T-helper 17 cell (primary cell): ENCODE measurements at regions not wholly inside any gene's neighbourhood (a gene's known extent, or its start where the extent isn't known, plus 50 kb on each side); places are given as distances from the start of the nearest gene placed in this dataset.

ENCODE experiments used
- ATAC-seq: fragments of 150-1000 bp; cut with Tn5 transposase; 2 replicates; pipeline ENCODE4 v1.10.0; 2021; ENCODE audit warnings: mild to moderate bottlenecking, moderate library complexity
- DNase-seq, 3 donors: peaks; one replicate each; pipeline versions ENCODE4 v3.0.0 to v3.0.0-alpha.2; 2020 to 2021
- H3K9me3 ChIP-seq: one replicate; pipeline ENCODE4 v1.7.0; 2013; ENCODE audit warnings: low read length, mild to moderate bottlenecking; ENCODE audit not compliant: control insufficient read depth, poor library complexity, severe bottlenecking
- H3K27ac Mint-ChIP-seq: one replicate; pipeline ENCODE4 v1.8.0; 2022; ENCODE audit warnings: mild to moderate bottlenecking, moderate library complexity, mixed read lengths
- H3K27me3 Mint-ChIP-seq: one replicate; pipeline ENCODE4 v1.8.0; 2022; ENCODE audit warnings: mixed read lengths
- H3K36me3 Mint-ChIP-seq: one replicate; pipeline ENCODE4 v1.8.0; 2022; ENCODE audit warnings: low read depth, mixed read lengths
- H3K4me1 Mint-ChIP-seq: one replicate; pipeline ENCODE4 v1.8.0; 2022; ENCODE audit warnings: mild to moderate bottlenecking, mixed read lengths
- H3K4me3 Mint-ChIP-seq: one replicate; pipeline ENCODE4 v1.8.0; 2022; ENCODE audit warnings: mild to moderate bottlenecking, moderate library complexity, mixed read lengths

DNA sequence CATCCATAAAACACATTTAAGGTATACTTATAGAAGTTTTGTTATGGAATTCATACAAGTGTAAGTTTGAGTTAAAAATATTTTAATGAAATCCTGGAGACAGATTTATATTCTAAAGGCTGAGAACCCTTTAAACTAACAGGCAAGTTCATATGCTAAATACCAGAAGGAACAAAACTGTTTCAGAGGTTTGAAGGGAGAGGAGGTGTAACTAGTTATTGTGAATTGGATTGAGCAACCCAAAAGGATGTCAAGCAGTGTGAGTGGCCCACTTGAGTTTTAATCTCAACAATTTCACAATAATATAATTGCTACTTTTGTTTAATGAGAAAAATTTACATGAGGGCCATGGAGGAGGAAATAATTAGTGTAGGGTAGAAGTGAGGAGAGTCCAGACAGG, 348.5 kb upstream of the ACTBL2 start:
- Mint-ChIP-seq H3K4me1 (no peaks in the 10 kb centered on the region), H3K27me3 (peaks cover 10% of the 10 kb centered on the region), H3K4me3 (no peak overlapping the region), H3K27ac (no peak overlapping the region), H3K36me3 (no peaks in the 10 kb centered on the region)
- H3K9me3 ChIP-seq: no peaks in the 10 kb centered on the region
- ATAC-seq: no peak
- no peak for DNase-seq

DNA sequence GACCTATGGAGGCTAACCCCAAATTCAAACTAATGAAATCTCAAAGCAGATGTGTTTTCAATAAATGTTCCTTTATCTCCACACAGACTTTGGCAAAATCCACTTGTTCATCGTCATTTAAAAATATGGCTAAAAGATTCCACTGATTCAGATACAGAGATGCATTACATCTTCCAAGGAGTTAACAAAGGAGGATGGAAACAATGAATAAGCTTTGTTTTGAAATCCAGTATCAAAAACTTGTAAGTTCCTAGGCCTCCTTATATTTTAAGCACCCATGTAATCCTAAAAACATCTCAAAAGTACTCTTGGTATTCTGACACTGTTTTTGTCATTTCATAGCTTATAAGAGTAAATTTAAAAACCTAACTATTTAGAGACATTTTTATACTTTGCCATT, 345.6 kb upstream of the ACTBL2 start:
- no peaks in the 10 kb centered on the region for H3K9me3 ChIP-seq
- DNase-seq (no peak), ATAC-seq (no peak)
- H3K4me3 Mint-ChIP-seq: no peak overlapping the region
- H3K4me1 Mint-ChIP-seq: no peaks in the 10 kb centered on the region
- no peak overlapping the region for H3K27ac Mint-ChIP-seq
- H3K27me3 Mint-ChIP-seq: peaks cover 22% of the 10 kb centered on the region
- H3K36me3 Mint-ChIP-seq: no peaks in the 10 kb centered on the region

DNA sequence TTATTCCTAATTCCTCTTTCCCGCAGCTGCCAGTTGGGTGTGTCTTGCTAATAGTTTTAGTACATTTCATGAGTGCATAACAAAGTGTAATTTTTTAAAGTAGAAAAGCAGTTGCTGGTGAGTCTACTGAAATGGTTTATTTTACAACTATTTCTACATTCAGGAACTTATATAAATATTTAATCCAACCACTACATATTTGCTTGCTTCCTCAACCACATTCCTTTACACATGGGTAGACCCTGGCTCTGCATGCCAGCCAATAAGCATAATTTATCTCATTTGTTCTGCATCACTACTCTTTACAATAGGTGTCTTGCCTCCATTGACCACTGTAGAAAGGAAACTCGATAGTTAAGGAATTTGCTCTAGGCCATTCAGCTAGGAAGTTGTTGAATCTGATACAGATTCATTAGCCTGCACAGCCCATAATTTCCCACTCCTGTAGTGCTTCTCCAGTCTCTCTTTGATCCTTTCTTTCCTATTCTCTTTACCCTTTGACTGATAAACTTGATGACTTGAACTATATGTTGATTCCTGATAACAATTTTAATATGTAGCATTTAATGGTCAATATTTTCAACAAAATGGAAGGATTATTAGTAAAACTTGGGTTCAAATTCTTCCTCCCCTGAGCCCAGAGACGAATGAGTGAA, 342.5 kb upstream of the ACTBL2 start:
- no peak overlapping the region for H3K4me3 Mint-ChIP-seq
- H3K4me1 Mint-ChIP-seq: no peaks in the 10 kb centered on the region
- H3K36me3 Mint-ChIP-seq: no peaks in the 10 kb centered on the region
- H3K27ac Mint-ChIP-seq: no peak overlapping the region
- H3K9me3 ChIP-seq: no peaks in the 10 kb centered on the region
- DNase-seq (no peak), ATAC-seq (no peak)
- peaks cover 19% of the 10 kb centered on the region for H3K27me3 Mint-ChIP-seq

DNA sequence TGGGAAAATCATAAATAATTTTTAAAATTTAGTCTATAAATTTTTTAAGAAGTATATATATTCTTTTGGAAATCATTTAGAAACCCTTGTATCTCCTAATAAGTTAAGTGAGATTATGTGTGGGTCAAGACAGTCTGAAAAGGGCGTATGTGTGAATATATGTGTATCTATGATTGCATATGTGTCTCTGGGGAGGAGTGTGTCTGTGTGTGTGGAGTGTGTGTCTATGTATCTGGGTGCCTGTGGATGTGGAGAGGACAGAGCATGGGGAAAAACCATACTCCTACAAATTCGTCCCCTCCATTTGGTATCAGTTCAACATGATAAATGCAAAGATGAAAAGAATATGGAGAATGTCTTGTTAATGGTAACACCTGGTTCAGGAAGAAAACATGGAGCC, 342.0 kb upstream of the ACTBL2 start:
- DNase-seq: no peak
- H3K4me1 Mint-ChIP-seq: no peaks in the 10 kb centered on the region

DNA sequence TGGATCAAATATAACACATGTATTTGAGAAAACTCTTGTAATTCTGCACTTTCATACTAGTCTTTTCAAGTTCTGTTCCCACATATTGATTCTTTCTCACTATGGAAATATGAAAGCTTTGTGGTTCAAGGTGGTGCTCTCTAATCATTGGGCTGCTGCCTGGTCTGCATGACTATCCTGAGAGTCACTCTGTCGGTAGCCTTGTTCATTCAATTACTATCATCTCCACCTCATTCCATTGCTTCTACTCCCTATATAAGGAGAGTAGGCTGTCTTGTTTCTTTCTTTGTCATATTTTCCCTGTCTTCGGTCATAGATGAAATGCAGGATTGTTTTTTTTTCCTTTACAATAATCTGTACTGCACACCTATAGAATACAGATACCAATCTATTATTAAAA, 341.4 kb upstream of the ACTBL2 start:
- Mint-ChIP-seq H3K36me3 (no peaks in the 10 kb centered on the region), H3K4me1 (no peaks in the 10 kb centered on the region), H3K27me3 (peaks cover 19% of the 10 kb centered on the region), H3K27ac (no peak overlapping the region), H3K4me3 (no peak overlapping the region)
- H3K9me3 ChIP-seq: no peaks in the 10 kb centered on the region
- DNase-seq (no peak), ATAC-seq (no peak)

More for the DNA sequence above, 342.0 kb upstream of the ACTBL2 start:
- Mint-ChIP-seq H3K4me3 (no peak overlapping the region), H3K27me3 (peaks cover 19% of the 10 kb centered on the region), H3K27ac (no peak overlapping the region), H3K36me3 (no peaks in the 10 kb centered on the region)
- no peaks in the 10 kb centered on the region for H3K9me3 ChIP-seq
- no peak for ATAC-seq

DNA sequence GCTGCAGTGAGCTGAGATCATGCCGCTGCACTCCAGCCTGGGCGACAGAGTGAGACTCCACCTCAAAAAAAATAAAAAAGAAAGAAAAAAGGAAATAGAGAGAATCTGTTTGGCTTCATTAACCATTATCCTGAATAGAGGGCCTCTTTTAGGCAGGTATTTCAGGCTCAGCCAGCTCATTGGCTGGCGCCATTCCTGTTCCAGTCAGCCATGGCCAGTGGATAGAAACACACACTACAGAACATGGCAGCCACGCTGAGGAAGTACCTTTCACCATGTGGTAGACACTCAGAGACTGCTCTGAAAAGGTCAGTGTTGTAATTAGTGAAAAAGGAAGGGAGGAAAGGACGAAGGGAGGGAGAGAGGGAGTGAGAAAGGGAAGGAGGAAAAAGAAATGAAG, 340.0 kb upstream of the ACTBL2 start:
- ATAC-seq (no peak), DNase-seq (no peak)
- Mint-ChIP-seq H3K36me3 (no peaks in the 10 kb centered on the region), H3K27ac (no peak overlapping the region), H3K4me1 (no peaks in the 10 kb centered on the region), H3K4me3 (no peak overlapping the region), H3K27me3 (peaks cover 19% of the 10 kb centered on the region)
- no peaks in the 10 kb centered on the region for H3K9me3 ChIP-seq

DNA sequence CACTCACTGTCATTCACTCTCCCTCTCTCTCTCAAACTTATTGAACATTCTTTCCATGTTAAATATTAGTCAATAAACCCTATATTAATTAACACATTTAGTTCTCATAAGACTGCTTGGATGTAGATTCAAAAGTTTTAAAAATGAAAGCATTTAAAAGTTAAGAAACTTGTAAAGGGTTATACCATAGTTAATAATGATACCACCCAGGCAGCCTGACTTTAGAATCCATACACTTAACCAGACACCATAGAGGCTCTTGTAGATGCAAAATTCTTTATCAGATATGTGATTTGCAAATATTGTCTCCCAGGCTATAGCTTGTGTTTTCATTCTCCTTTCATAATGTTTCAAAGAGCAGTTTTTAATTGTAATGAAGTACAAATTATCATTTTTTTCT, 335.8 kb upstream of the ACTBL2 start:
- no peak for DNase-seq
- no peak overlapping the region for H3K4me3 Mint-ChIP-seq
- no peak overlapping the region for H3K27ac Mint-ChIP-seq
- no peaks in the 10 kb centered on the region for H3K36me3 Mint-ChIP-seq
- H3K9me3 ChIP-seq: no peaks in the 10 kb centered on the region
- H3K27me3 Mint-ChIP-seq: peaks cover 16% of the 10 kb centered on the region
- ATAC-seq: no peak
- H3K4me1 Mint-ChIP-seq: no peaks in the 10 kb centered on the region

DNA sequence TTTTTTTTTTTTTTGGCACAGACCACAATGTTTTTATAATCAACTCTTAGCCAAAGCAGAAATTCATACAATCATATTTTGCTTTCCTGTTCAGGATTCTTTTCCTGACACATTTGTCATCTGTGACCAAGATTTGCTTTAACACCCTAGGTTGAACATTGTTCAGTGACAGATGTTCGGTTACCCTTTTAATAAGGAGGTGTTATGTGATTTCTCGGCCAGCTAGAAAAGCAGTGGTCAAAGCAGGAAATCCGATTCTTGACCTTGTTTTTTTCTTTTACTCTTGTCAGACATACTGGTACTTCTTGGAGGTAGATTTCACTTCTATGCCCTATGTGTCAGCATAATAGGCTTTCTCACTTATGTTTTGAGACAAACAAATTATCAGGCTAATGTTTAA, 335.3 kb upstream of the ACTBL2 start:
- ATAC-seq (no peak), DNase-seq (no peak)
- peaks cover 14% of the 10 kb centered on the region for H3K27me3 Mint-ChIP-seq
- no peaks in the 10 kb centered on the region for H3K9me3 ChIP-seq
- H3K4me3 Mint-ChIP-seq: no peak overlapping the region
- no peaks in the 10 kb centered on the region for H3K4me1 Mint-ChIP-seq
- no peaks in the 10 kb centered on the region for H3K36me3 Mint-ChIP-seq
- no peak overlapping the region for H3K27ac Mint-ChIP-seq

DNA sequence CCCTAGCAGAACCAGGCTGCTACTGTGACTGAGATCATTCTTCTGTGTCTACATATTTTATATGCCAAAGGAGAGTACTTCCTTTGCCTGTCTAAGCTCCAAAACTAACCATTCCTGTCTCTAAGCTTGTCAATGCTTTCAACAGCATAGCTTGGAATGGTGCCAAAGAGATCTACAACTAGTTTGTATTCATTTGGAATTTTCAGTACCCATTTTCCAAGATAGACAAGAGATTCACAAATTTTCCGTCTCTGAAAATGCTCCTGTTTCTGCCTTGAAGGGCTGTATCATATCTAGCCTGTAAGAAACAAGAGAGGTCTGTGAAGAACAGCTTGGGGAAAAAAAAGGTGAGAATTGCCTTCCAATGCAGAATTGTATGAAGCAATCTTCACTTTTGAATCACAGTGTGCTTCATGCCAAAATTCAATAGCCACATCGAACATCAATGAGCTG, 334.4 kb upstream of the ACTBL2 start:
- no peaks in the 10 kb centered on the region for H3K9me3 ChIP-seq

DNA sequence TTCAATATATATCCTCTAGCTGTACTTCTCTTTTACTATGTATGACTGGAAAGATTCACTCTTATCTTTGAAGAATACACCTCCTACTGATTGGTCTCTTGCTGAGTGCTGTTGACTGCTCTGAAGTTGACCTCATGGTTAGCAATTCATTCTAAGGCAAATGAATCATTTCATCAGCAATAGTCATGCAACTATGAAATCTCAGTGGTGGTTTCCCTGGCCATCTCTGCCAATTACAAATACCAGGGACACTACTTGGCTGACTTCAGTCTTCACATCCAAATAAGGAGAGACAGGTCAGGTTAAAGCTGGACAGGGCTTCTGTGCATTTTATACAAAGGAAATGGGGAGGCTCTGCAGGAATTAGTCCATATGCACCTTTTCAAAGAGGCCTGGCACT, 333.5 kb upstream of the ACTBL2 start:
- no peaks in the 10 kb centered on the region for H3K9me3 ChIP-seq

More for the DNA sequence above, 334.4 kb upstream of the ACTBL2 start:
- Mint-ChIP-seq H3K27ac (no peak overlapping the region), H3K36me3 (no peaks in the 10 kb centered on the region), H3K27me3 (peaks cover 14% of the 10 kb centered on the region), H3K4me3 (no peak overlapping the region), H3K4me1 (no peaks in the 10 kb centered on the region)
- ATAC-seq (no peak), DNase-seq (no peak)

DNA sequence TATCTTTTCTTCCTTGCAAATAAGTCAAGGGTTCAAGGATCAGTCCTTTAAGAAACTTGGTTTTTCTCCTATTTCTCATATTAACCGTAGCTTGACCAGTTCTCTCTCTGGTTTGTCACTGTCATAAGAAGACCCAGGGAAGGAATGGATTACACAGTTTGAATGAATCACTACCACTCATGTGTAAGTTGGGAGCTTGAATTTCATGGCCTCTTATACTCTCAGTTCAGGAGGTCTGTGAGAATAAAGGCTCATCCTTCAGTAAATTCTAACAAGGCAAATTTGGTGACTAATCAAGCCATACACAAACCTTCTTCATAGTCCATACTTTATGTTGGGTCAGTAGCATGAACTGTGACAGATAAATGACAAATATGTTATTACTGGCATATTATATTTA, 323.1 kb upstream of the ACTBL2 start:
- H3K4me1 Mint-ChIP-seq: no peaks in the 10 kb centered on the region

More for the DNA sequence above, 333.5 kb upstream of the ACTBL2 start:
- Mint-ChIP-seq H3K4me1 (no peaks in the 10 kb centered on the region), H3K4me3 (no peak overlapping the region), H3K27me3 (peaks cover 14% of the 10 kb centered on the region), H3K27ac (no peak overlapping the region), H3K36me3 (no peaks in the 10 kb centered on the region)
- DNase-seq (no peak), ATAC-seq (no peak)

DNA sequence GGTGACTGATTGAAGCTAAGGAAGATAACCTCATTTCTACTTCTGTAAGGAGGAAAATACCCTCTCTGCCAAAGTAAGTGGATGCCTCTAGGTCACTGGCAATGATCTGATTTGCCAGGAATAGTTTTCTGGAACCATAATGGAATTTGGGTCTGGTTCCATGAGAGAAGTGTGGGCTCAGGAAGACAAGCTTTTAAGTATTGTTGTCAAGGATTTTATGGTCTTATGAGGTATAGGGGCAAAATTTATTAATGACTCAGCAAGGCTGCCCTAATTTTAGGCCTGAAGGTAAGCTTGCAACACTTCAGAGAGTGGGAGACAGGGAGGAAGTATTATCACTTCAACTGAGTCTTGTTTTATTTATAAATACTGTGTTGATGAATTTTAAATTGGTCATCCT, 322.6 kb upstream of the ACTBL2 start:
- Mint-ChIP-seq H3K4me1 (no peaks in the 10 kb centered on the region), H3K4me3 (no peak overlapping the region), H3K27ac (no peak overlapping the region), H3K27me3 (no peaks in the 10 kb centered on the region), H3K36me3 (no peaks in the 10 kb centered on the region)
- no peaks in the 10 kb centered on the region for H3K9me3 ChIP-seq
- DNase-seq (no peak), ATAC-seq (no peak)

More for the DNA sequence above, 323.1 kb upstream of the ACTBL2 start:
- no peaks in the 10 kb centered on the region for H3K9me3 ChIP-seq
- ATAC-seq: no peak
- no peak overlapping the region for H3K4me3 Mint-ChIP-seq
- no peaks in the 10 kb centered on the region for H3K36me3 Mint-ChIP-seq
- no peak overlapping the region for H3K27ac Mint-ChIP-seq
- DNase-seq: no peak
- H3K27me3 Mint-ChIP-seq: no peaks in the 10 kb centered on the region

DNA sequence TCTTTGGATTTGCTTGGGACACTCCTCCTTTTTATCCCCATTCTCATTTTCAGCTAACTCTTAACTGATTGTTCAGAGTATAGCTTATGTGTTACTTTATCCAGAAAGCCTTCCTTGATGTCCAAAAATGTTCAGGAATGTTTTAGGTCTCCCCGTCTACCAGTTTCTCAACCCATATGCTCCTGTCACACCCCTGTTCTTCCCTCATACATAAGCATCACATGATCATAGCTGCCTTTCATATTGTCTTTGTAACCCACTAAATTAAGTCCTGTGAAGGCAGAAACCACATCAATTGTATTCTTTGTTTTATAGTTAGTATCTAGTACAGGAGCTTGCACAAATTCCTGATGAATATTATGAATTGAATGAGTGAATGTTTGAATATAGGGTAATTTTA, 321.9 kb upstream of the ACTBL2 start:
- no peaks in the 10 kb centered on the region for H3K9me3 ChIP-seq
- H3K27ac Mint-ChIP-seq: no peak overlapping the region
- H3K4me3 Mint-ChIP-seq: no peak overlapping the region
- no peak for ATAC-seq
- no peaks in the 10 kb centered on the region for H3K27me3 Mint-ChIP-seq
- no peaks in the 10 kb centered on the region for H3K4me1 Mint-ChIP-seq
- no peak for DNase-seq
- H3K36me3 Mint-ChIP-seq: no peaks in the 10 kb centered on the region

DNA sequence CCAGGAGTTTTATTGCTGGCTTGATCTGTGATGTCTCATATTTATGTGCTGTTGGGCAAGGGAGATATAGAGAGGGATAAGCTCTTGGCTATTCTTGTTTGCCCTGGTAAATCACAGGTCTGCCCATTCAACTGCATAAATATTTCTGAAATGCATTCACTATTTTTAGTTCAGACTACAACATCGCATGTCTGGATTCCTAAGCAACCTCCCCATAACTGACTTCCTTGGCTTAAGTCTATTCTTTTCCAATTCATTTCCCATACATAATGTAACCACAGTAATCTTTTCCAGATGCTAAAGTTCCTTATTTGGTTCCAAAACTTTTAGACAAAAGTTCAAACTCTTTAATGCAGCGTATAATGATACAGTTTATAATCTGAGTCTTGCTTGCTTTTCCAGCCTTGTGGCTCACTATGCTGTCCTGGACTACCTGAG, 321.4 kb upstream of the ACTBL2 start:
- DNase-seq (no peak), ATAC-seq (no peak)
- no peak overlapping the region for H3K4me3 Mint-ChIP-seq
- no peaks in the 10 kb centered on the region for H3K9me3 ChIP-seq
- H3K27me3 Mint-ChIP-seq: no peaks in the 10 kb centered on the region
- H3K4me1 Mint-ChIP-seq: no peaks in the 10 kb centered on the region
- no peaks in the 10 kb centered on the region for H3K36me3 Mint-ChIP-seq
- no peak overlapping the region for H3K27ac Mint-ChIP-seq
